Duodenal mucosa (tissue), 2 donors: ENCODE measurements at regions not wholly inside any gene's neighbourhood (a gene's known extent, or its start where the extent isn't known, plus 50 kb on each side); places are given as distances from the start of the nearest gene placed in this dataset.

Experiments used
- H3K27ac ChIP-seq: one replicate; pipeline ENCODE4 v1.7.0; 2013; ENCODE audit warnings: low read depth, low read length
- H3K27me3 ChIP-seq, 2 donors: one replicate each; pipeline ENCODE4 v1.7.0; 2013; ENCODE audit warnings: low read length in 2 of 2, control low read depth in 1 of 2; ENCODE audit not compliant: insufficient read depth in 2 of 2, control insufficient read depth in 1 of 2
- H3K36me3 ChIP-seq, 2 donors: one replicate each; pipeline ENCODE4 v1.7.0; 2013; ENCODE audit warnings: low read length in 2 of 2, control low read depth in 1 of 2; ENCODE audit not compliant: insufficient read depth in 2 of 2, control insufficient read depth in 1 of 2
- H3K4me1 ChIP-seq, 2 donors: one replicate each; pipeline ENCODE4 v1.7.0; 2013; ENCODE audit warnings: low read length in 2 of 2, control low read depth in 1 of 2; ENCODE audit not compliant: insufficient read depth in 2 of 2, control insufficient read depth in 1 of 2
- H3K4me3 ChIP-seq, 2 donors: one replicate each; pipeline ENCODE4 v1.7.0; 2013; ENCODE audit warnings: low read length in 2 of 2, low read depth in 1 of 2
- H3K9ac ChIP-seq, 2 donors: one replicate each; pipeline ENCODE4 v1.7.0; 2013; ENCODE audit warnings: low read length in 2 of 2, low read depth in 1 of 2
- H3K9me3 ChIP-seq, 2 donors: one replicate each; pipeline ENCODE4 v1.7.0; 2013; ENCODE audit warnings: low read length in 2 of 2, control low read depth in 1 of 2; ENCODE audit not compliant: control insufficient read depth in 1 of 2

GRCh38 chr5:105970919-105971318, 1699.8 kb downstream of the EFNA5 start:
- H3K4me3 ChIP-seq = no peak overlapping the region
- H3K4me1 ChIP-seq = no peaks in the 10 kb centered on the region
- H3K9ac ChIP-seq = no peak overlapping the region
- no peaks in the 10 kb centered on the region for H3K27me3 ChIP-seq
- H3K36me3 ChIP-seq = no peaks in the 10 kb centered on the region
- no peak overlapping the region for H3K27ac ChIP-seq
- H3K9me3 ChIP-seq = peaks cover 2 to 5% of the 10 kb centered on the region in 2 donors

GRCh38 chr5:105968981-105969380, 1701.8 kb downstream of the EFNA5 start:
- Histone ChIP-seq H3K4me1 (no peaks in the 10 kb centered on the region), H3K4me3 (no peak overlapping the region), H3K27me3 (no peaks in the 10 kb centered on the region), H3K9ac (no peak overlapping the region), H3K9me3 (peaks cover 2 to 5% of the 10 kb centered on the region in 2 donors), H3K36me3 (no peaks in the 10 kb centered on the region), H3K27ac (no peak overlapping the region)

DNA sequence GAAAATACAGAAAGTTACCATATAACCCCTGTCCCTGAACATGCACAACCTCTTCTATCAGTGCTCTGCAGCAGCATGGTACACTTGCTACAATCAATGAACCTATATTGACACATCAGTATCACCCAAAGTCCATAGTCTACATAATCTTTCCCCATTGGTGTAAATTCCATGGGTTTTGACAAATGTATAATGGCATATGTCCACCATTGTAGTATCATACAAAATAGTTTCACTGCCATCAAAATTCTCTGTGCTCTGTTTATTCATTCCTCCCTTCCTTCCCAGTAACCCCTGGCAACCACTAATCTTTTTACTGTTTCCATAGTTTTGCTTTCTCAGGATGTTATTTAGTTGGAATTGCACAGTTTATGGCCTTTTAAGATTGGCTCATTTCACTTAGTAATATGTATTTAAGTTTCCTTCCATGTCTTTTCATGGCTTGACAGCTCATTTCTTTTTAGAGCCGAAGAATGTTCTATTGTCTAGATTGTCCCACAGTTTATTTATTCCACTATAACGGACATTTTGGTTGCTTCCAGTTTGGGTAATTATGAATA, 1707.0 kb downstream of the EFNA5 start:
- Histone ChIP-seq H3K4me1 (no peaks in the 10 kb centered on the region), H3K9ac (no peak overlapping the region), H3K27me3 (no peaks in the 10 kb centered on the region), H3K36me3 (no peaks in the 10 kb centered on the region), H3K27ac (no peak overlapping the region), H3K9me3 (peaks cover 0 to 2% of the 10 kb centered on the region in 2 donors), H3K4me3 (no peak overlapping the region)

- H3K4me1 ChIP-seq = no peaks in the 10 kb centered on the region
- H3K27ac ChIP-seq = no peak overlapping the region
- H3K9me3 ChIP-seq = peaks cover 0 to 2% of the 10 kb centered on the region in 2 donors
- H3K9ac ChIP-seq = no peak overlapping the region
- no peaks in the 10 kb centered on the region for H3K27me3 ChIP-seq
- no peak overlapping the region for H3K4me3 ChIP-seq
- H3K36me3 ChIP-seq = no peaks in the 10 kb centered on the region
Measured at GRCh38 chr5:105961572-105961971, 1709.2 kb downstream of the EFNA5 start.

DNA sequence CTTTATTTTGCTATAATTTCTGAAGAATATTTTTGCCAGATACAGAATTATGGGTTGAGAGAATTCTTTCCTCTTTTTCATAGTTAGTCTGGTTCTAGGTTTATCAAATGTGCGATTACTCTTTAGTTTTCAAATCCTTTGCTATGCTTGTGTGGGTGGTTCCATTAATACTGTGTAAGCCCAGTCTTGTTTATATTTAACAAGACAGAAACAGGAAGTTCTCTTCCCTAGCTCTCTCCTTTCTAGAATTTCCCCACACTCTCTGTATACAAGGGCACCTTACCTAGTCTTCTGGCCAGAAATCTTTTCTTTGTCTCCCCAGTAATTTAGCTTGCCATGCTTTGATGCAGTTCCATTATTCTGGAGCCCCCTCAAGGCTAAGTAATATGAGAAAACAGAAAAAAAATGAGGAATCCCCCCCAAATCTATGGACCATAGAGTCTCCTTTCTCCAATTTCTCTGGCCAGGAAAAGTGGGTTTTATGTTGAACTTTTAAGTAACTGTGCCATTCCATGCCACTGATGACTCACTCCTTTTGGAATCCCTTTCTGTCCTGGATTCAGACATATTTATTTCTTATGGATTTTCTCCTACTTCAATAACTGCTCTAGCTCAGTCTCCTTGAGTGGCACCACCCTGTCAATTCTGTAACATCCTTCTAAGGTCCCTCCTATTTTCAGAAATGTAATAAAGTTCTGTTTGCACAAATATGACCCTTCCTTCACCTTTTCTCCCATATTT, 1714.1 kb downstream of the EFNA5 start:
- Histone ChIP-seq H3K9me3 (no peaks in the 10 kb centered on the region), H3K4me3 (no peak overlapping the region)

DNA sequence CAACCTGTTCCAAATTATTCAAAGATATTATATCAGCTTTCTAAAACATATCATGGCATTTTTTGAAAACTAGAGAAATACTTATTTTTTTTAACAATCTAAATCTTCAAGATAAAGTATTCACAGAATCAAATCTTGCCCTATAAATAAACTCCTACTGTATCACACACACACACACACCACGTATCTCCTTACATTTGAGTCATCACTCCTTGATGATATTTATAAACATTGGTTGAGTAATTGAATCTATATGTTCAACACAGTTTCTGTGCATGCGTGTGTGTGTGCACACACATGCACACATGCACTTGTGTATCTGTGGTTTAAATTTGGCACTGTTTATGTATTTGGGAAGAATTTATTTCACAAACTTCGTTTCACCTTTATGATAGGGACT, 1716.4 kb downstream of the EFNA5 start:
- Histone ChIP-seq H3K9me3 (no peaks in the 10 kb centered on the region), H3K4me3 (no peak overlapping the region), H3K9ac (no peak overlapping the region), H3K27ac (no peak overlapping the region), H3K27me3 (no peaks in the 10 kb centered on the region), H3K4me1 (no peaks in the 10 kb centered on the region), H3K36me3 (no peaks in the 10 kb centered on the region)

More for the DNA sequence above, 1714.1 kb downstream of the EFNA5 start:
- H3K9ac ChIP-seq = no peak overlapping the region
- H3K27me3 ChIP-seq = no peaks in the 10 kb centered on the region
- H3K4me1 ChIP-seq = no peaks in the 10 kb centered on the region
- H3K27ac ChIP-seq = no peak overlapping the region
- no peaks in the 10 kb centered on the region for H3K36me3 ChIP-seq

GRCh38 chr5:105953616-105954015, 1717.1 kb downstream of the EFNA5 start:
- H3K27ac ChIP-seq = no peak overlapping the region
- H3K9me3 ChIP-seq = no peaks in the 10 kb centered on the region
- H3K27me3 ChIP-seq = no peaks in the 10 kb centered on the region
- H3K4me1 ChIP-seq = no peaks in the 10 kb centered on the region
- H3K9ac ChIP-seq = no peak overlapping the region
- no peaks in the 10 kb centered on the region for H3K36me3 ChIP-seq
- no peak overlapping the region for H3K4me3 ChIP-seq

- Histone ChIP-seq H3K27ac (no peak overlapping the region), H3K27me3 (no peaks in the 10 kb centered on the region), H3K36me3 (no peaks in the 10 kb centered on the region), H3K4me1 (no peaks in the 10 kb centered on the region), H3K4me3 (no peak overlapping the region), H3K9ac (no peak overlapping the region), H3K9me3 (no peaks in the 10 kb centered on the region)
Measured at GRCh38 chr5:105952875-105953274, 1717.9 kb downstream of the EFNA5 start.

GRCh38 chr5:105947461-105947860, 1723.3 kb downstream of the EFNA5 start:
- no peak overlapping the region for H3K4me3 ChIP-seq
- H3K9ac ChIP-seq = no peak overlapping the region
- no peaks in the 10 kb centered on the region for H3K36me3 ChIP-seq

GRCh38 chr5:105945203-105945972, 1725.3 kb downstream of the EFNA5 start:
- H3K27me3 ChIP-seq = no peaks in the 10 kb centered on the region
- H3K9me3 ChIP-seq = no peaks in the 10 kb centered on the region
- no peak overlapping the region for H3K27ac ChIP-seq

More at GRCh38 chr5:105947461-105947860, 1723.3 kb downstream of the EFNA5 start:
- H3K4me1 ChIP-seq = no peaks in the 10 kb centered on the region
- no peaks in the 10 kb centered on the region for H3K27me3 ChIP-seq
- H3K9me3 ChIP-seq = no peaks in the 10 kb centered on the region
- no peak overlapping the region for H3K27ac ChIP-seq

More at GRCh38 chr5:105945203-105945972, 1725.3 kb downstream of the EFNA5 start:
- no peak overlapping the region for H3K9ac ChIP-seq
- no peaks in the 10 kb centered on the region for H3K4me1 ChIP-seq
- H3K4me3 ChIP-seq = no peak overlapping the region
- no peaks in the 10 kb centered on the region for H3K36me3 ChIP-seq
